BJ (cell line): ENCODE measurements at regions not wholly inside any gene's neighbourhood (a gene's known extent, or its start where the extent isn't known, plus 50 kb on each side); places are given as distances from the start of the nearest gene placed in this dataset.

Source experiments
- CTCF ChIA-PET: fragments of 350-600 bp; formaldehyde crosslinking; extraction: SDS; loops from one replicate; lab custom pipeline; 2021; ENCODE audit warnings: antibody characterized with exemption, inconsistent platforms; lab: Yijun Ruan, JAX
- POLR2A ChIA-PET: fragments of 300-600 bp; sonication (Branson Sonifier 250); formaldehyde crosslinking; extraction: SDS; loops from one replicate; lab custom pipeline; 2021; ENCODE audit warnings: antibody characterized with exemption; lab: Charles Lee
- DNase-seq: peaks from one replicate; pipeline ENCODE4 v3.0.0-alpha.2; 2011; ENCODE audit warnings: low read depth
- H3K27me3 ChIP-seq: 2 replicates; pipeline ENCODE4 v1.6.0; 2011; ENCODE audit warnings: low read length; ENCODE audit not compliant: control insufficient read depth, insufficient read depth
- H3K36me3 ChIP-seq: 2 replicates; pipeline ENCODE4 v1.5.1; 2011; ENCODE audit warnings: low read length; ENCODE audit not compliant: control insufficient read depth, insufficient read depth
- H3K4me3 ChIP-seq: 2 replicates; pipeline ENCODE4 v1.5.1; 2011; ENCODE audit warnings: low read depth, mild to moderate bottlenecking, control low read depth, low read length
- TF ChIP-seq, protein P1 (sequence below): IDR thresholded peaks from 2 replicates; pipeline ENCODE4 v1.5.1; 2011; ENCODE audit warnings: low read depth, mild to moderate bottlenecking, control low read depth, inconsistent platforms, low read length, moderate library complexity; ENCODE audit not compliant: insufficient read depth

DNA sequence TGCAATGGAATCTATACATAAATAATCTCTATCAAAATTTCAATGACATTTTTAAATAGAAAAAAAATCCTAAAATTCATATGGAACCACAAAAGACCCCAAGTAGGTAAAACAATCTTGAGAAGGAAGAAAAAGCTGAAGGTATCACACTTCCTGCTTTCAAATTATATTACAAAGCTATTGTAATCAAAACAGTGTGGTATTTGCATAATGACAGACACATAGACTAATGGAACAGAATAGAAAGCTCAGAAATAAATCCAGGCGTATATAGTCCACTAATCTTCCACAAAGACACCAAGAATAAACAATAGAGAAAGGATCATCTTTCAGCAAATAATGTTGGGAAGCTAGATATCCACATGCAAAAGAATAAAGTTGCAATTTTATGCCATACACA is 699.8 kb upstream of the ID2 start:
- DNase-seq, result no peak
- POLR2A ChIA-PET, result no interaction called here
- CTCF ChIA-PET, result interaction anchor here (0.7 kb wide), 1 partner anchor 10 kb away, joined by 3 read pairs; no protein-coding TSS in a partner anchor
- Histone ChIP-seq H3K36me3 (no peaks in the 10 kb centered on the region), H3K27me3 (no peaks in the 10 kb centered on the region), H3K4me3 (no peak overlapping the region)
- TF ChIP-seq, protein P1, sequence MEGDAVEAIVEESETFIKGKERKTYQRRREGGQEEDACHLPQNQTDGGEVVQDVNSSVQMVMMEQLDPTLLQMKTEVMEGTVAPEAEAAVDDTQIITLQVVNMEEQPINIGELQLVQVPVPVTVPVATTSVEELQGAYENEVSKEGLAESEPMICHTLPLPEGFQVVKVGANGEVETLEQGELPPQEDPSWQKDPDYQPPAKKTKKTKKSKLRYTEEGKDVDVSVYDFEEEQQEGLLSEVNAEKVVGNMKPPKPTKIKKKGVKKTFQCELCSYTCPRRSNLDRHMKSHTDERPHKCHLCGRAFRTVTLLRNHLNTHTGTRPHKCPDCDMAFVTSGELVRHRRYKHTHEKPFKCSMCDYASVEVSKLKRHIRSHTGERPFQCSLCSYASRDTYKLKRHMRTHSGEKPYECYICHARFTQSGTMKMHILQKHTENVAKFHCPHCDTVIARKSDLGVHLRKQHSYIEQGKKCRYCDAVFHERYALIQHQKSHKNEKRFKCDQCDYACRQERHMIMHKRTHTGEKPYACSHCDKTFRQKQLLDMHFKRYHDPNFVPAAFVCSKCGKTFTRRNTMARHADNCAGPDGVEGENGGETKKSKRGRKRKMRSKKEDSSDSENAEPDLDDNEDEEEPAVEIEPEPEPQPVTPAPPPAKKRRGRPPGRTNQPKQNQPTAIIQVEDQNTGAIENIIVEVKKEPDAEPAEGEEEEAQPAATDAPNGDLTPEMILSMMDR, result no peak

DNA sequence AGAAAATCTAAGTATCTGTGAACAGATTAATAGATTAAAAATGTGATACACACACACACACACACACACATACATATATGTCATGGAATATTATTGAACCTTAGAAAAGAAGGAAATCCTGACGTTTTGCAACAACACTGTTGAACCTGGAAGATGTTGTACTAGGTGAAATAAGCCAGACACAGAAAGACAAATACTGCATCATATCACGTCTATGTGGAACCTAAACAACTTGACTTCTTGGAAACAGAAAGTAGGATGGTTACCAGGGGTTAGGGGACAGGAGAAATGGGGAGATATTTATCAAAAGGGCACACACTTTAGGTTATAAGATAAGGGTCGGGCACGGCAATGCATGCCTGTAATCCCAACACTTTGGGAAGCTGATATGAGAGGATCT is 698.4 kb upstream of the ID2 start:
- DNase-seq, result no peak
- TF ChIP-seq, protein P1, result no peak
- Histone ChIP-seq H3K27me3 (no peaks in the 10 kb centered on the region), H3K36me3 (no peaks in the 10 kb centered on the region), H3K4me3 (no peak overlapping the region)
- ChIA-PET POLR2A (no interaction called here), CTCF (no interaction called here)

DNA sequence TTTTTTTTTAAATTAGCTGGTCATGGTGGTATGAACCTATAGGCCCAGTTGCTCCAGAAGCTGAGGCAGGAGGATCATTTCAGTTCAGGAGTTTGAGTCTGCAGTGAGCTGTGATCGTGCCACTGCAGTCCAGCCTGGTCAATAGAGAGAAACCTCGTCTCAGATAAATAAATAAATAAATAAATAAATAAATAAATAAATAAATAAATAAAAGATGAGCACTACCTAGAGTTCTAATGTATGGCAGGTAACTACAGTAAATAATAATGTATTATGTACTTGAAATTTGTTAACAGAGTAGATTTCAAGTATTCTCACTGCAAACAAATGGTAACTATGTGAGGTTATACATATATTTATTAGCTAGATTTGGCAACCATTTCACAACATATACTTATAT is 697.9 kb upstream of the ID2 start:
- ChIA-PET POLR2A (no interaction called here), CTCF (no interaction called here)
- H3K36me3 ChIP-seq, result no peaks in the 10 kb centered on the region
- no peaks in the 10 kb centered on the region for H3K27me3 ChIP-seq
- TF ChIP-seq, protein P1, result no peak
- DNase-seq, result no peak
- no peak overlapping the region for H3K4me3 ChIP-seq

DNA sequence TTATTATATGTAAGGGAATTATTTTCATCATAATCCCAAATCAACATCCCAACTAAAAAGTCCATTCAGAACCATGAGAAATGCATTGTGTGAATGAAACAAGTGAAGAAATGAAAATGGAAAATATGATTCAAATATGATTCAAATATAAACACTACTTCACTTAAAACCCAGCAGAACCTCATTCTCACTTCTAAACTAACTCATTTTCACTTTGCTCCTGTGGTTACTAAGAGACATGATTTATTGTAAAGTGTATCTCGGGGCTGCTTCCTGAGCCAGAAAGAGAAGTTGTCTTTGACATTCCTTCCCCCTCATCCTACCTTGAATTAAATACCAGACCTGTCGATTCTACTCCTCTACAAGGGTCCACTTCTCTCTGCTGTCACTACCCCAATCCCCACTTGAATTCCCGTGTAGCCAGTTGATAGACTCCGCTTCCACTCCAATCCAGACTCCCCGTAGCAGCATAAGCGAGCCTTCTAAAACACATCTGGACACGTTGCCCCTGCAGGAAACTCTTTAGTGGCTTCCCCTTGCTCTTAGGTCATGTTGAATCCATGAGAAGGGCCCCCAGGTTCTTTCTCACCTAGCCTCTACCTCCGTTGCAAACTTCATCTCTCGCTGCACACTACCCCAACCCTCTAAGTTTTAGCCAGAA is 697.0 kb upstream of the ID2 start:
- CTCF ChIA-PET, result no interaction called here

DNA sequence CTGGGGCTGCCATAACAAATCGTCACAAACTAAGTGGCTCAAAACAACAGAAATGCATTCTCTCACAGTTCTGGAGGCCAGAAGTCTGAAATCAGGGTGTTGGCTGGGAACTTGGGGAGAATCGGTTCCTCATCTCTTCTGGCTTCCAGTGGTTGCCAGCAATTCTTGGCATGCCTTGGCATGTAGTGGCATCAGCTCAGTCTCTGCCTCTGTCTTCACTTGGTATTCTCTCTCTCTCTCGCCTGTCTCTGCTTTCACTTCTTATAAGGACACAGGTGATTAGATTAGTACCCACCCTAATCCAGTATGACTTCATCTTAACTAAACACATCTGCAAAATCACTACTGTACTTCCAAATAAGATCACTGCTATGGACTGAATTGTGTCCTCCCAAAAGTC is 695.4 kb upstream of the ID2 start:
- TF ChIP-seq, protein P1, result no peak
- no peaks in the 10 kb centered on the region for H3K36me3 ChIP-seq
- DNase-seq, result no peak
- ChIA-PET CTCF (no interaction called here), POLR2A (no interaction called here)
- no peaks in the 10 kb centered on the region for H3K27me3 ChIP-seq
- H3K4me3 ChIP-seq, result no peak overlapping the region

More for the DNA sequence above, 697.0 kb upstream of the ID2 start:
- H3K4me3 ChIP-seq, result no peak overlapping the region
- DNase-seq, result no peak
- H3K36me3 ChIP-seq, result no peaks in the 10 kb centered on the region
- TF ChIP-seq, protein P1, result no peak
- POLR2A ChIA-PET, result no interaction called here
- H3K27me3 ChIP-seq, result no peaks in the 10 kb centered on the region
